Activated CD4-positive, alpha-beta T cell treated with anti-CD3 and anti-CD28 coated beads, Interleukin-2, amount 50 U/mL, for 16 hours (primary cell): ENCODE measurements at regions not wholly inside any gene's neighbourhood (a gene's known extent, or its start where the extent isn't known, plus 50 kb on each side); places are given as distances from the start of the nearest gene placed in this dataset.

ENCODE experiments used
- DNase-seq: peaks from one replicate; pipeline ENCODE4 v3.0.0-alpha.2; 2020

DNA sequence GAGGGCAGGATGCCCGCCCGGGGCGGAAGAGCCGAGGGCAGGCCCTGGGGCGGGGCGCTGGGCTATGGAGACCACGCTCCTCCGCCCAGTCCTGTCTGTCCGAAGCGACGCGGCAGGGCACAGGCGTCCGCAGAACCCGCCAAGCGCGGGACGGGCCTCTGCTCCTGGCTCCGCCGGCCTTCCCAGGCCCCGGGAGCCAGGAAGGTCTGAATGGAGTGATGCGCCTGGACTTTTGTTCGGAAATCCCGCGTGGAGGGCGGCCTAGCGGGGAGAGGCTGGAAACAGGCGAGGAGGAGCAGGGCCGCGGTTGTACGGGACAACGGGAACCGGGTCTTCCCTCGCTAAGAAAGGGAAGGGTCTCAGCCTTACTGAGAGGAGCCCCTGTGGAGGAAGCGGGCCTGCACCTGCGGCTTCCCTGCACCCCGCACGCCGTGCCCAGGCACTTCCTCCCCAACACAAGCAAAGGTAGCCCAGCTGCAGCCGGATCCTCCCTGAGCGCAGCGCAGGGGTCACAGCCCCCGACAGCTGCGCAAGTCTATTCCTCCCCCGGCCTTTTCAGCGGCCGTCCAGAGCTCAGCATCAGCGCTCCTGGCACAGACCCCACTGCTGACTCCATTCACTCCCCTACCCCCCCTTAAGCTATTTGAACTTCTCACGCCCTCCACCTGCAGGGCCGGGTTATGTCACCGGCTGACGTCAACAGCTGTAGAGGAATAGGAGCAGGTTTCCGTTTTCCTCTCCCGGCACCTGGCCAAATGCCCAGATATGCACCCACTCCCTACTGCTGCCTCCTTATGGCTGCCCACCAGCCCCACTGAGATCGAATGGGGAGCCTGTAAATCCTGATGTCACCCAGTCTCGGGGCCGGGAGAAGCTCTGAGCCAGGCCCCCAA is 143.2 kb upstream of the RET start:
- DNase-seq: no peak

DNA sequence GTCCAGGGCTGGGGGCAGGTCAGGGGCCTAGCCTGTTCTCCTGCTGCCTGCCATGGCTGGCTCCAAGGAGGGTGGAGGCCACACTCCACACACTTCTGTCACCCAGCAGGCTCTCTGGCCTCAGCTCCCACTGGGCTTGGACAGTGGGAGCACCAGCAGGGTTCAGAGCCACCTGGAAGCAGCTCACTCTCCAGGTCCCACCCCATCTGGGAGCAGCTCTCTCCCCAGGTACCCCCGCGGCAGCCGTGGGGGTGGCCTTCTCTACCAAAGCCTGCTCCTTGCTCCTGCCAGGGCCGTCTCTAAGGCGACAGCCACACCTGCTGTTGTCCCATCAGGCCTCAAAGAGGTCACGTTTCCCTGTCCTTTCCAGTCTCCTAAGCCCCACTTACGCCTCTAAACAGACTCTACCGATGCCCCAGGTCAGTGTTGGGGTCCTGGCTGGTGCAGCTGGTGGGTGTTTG is 142.5 kb upstream of the RET start:
- DNase-seq: no peak

DNA sequence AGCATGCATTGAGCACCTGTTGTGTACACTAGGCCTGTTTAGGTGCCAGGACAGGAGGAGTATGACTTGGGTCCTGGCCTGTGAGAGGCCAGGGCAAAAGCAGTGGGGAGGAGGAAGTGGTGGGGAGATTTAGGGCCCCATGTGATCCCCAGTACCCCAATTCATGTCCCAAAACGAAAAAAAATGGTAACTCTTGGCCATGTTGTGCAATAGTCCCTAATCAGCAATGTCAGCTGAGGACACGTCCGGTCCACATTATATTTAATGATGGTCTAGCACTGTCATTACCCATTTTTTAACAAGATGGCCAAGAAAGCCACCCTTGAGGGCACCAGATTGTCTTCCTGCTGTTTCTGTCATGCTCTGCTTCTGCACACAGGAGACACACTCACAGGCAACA is 142.0 kb upstream of the RET start:
- DNase-seq: no peak

DNA sequence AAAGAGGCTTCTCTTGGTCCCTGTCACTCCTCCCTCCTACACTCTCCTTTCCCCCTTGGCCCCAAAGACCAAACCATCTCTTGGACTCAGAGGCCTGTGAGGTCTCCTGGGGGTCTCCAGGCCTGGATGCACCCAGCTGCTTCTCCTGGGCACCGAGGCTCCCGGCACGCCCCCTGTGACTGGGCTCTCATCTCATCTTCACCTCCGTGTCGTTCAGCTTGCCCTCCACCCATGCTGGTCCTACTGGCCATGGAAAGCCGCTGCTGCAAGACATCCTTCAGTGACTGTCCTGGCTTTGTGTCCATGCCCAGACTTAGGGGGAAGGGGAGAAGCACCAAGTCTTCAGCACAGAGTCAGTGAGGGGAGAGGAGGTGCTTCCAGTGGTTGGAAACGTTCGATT is 141.4 kb upstream of the RET start:
- DNase-seq: no peak

DNA sequence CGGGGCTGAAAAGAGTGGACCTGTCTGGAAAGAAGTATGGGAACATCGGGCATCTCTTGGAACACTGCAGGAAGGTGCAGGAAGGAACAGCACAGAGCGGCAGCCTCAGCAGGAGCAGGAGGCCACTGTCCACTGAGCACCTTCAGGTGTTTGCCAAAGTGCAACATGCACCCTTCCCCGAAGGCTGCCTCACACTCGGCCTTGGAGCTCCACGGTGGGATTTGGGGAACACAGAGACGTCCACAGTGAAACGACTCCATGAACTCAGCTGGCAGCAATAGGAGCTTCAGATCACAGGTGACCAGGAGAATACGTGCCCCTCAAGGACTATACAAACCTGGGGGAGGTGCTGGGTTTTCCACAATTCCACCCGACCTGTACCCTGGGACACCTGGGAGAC is 140.3 kb upstream of the RET start:
- DNase-seq: no peak

DNA sequence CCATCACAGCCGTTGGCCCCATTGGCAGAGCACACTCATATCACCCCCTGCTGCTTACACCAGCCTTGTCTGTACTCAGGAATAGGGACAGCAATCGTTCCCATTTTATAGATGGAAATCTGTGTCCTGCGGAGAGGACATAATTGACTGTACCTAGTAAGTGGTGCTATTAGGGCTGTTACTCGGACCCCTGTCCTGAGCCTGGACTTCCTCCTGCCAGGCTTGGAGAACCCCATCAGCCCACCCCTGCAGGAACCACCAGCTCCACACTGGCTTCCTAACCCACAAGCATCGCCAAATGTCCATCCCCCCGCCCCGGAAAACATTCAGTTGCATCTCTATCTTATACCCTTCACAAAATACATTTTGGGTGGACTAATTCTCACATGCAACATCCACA is 139.8 kb upstream of the RET start:
- no peak for DNase-seq

DNA sequence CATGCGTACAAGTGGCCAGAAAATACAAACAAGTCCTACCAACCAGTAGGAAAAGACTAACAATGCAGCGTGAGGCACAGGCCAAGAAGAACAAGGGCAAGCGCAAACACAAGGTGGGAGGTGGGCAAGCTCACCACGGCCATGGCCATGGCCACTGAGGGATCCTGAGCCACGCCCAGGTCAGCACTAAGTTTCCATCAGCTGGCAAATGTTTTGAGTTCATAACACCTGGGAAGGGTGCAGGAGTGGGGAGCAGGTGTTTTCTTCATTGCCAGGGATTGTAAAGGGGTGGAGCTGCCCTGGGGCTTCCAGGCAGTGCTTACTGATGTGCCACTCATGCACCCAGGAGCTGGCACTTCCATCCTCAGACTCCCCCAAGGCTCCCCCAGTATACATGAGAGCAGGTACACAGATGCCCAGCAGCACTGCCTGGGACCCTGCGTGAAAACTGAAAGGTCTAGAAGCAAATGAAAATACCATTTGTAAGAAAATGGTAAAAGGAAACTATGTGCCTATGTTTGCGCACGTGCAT is 139.2 kb upstream of the RET start:
- DNase-seq: no peak

DNA sequence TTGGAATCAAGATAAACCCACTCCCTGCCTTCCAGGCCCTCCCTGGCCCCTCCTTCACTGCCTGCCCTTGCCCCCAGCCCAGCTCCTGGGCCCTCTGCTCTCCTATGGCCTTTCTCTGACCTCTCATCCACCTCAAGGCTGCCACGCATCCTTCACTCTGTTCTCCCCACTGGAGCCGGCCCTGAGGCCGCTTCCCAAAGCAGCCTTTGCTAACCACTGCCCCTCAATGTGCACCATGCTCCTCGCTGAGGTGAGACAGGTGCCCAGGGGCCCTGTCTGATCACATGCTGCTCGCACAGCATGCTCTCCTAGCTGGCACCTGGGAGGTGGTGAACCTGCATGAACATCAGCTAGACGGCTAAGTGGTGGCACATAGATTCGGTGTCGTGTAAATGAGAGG is 138.5 kb upstream of the RET start:
- no peak for DNase-seq

DNA sequence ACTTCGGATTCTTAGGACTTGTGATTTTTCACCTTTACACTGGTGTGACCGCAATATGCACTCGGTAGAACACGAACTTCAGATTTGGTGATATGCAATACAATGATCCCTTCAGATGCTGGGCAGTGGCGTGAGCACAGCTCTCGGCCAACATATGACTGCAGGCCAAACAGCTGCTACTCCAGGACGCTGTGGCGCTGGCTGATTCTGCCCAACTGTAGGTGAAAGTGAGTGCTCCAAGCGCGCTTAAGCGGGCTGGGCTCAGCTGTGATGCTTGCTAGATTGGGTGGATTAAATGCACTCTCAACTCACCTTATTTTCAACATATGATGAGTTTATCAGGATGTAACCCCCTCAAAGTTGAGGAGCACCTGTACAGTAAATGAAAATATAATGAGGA is 137.6 kb upstream of the RET start:
- DNase-seq: no peak

DNA sequence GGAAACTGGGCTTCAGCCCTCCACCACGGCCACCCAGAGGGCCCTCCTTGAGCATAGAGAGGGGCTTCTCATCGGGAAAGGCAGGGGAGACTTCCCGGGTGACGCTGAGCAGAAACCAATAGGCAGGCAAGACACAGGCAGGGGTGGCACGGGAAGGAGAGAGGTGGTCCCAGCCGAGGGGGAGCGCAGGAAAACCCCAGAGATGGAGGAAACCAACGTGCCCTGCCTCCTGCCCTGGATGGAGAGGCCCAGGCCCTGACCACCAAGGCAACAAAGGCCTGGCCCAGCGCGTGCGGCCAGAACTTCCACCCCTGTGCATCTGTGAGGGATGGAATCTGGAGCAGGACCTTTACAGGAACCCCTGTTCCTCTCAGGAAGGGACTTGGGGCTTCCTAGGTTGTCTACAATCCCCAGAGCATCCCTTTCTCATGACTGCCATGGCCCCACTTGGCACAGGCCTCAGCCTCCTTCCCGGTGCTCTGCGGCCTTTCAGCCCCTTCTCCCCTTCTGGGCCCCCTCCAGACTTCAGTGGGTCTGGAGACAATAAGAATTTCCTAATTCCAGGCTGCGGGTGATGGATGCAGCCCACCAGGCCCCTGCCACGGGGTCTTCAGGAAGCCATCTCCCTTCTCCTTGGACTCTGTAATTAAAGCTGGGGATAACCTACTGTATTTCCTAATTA is 137.0 kb upstream of the RET start:
- DNase-seq: no peak

DNA sequence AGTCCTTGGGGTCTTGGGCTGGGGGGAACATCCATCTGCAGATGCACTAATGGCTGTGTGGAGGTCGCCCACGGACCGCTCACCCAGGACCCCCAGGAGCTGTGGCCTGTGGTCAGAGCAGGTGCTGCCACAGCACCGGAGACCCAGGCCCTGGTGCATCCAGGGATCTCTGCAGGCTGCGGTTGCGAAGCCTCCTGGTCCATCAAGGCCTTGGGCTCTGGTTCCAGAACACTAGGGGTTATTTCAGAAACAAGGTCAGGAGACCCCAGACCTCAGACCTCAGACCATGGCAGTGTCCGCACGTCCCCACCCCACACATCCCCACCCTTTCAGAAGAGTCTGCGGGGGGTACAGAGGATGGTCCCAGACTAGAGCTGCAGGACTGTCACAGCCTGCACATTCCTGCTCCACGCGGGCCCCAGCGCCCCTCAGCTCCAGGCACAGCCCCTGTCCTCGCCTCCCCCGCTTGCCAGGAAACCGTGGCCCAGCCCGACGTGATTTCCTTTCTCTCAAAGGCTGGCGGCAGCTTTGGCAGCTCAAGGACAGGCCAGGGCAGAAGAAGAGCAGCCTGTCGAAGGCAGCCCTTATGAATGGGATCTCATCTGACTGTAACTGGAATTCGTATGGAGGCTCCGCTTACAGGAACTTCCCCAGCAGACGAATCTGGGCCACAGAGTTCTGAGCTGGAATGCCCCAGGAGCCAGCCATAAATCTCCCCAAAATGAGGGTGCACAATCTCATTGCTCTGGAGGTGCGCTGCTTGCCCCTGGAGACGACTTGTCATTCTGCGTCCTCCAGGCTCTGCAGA is 136.2 kb upstream of the RET start:
- DNase-seq: no peak

DNA sequence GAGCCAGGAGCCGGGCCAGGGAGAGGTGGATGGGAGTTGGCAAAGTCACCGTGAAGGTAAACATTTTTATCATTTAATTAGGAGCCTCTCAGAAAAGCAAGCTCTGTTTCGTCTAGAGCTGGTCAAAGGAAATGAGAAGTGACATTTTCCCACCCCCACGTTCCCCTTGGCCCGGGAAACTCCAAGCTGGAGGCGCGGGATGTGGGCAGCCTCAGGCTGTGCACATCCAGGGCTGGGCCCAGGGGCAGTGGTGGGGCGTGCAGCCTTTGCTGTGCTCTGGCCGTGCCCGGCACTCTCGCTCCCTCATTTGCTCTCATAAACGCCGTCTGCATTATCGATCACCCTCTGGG is 135.6 kb upstream of the RET start:
- DNase-seq: no peak

DNA sequence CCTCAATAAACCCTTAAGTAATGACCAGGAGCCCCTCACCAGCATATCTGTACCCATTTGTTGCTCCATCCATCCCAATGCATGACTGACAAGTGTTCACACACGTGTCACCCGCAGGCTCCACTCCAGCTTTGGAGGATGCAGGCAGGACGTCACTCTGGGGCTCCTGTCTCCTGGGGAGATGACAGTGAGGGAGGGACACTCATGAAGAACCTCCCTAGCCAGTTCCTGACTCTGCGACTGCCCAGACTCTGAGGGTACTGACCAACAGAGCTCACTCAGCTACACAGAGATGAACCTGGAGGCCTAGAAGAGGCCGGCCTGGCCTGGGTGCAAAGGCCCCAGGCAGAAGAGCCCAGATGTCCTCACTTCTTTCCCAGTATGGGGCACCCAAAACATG is 135.1 kb upstream of the RET start:
- DNase-seq: no peak

DNA sequence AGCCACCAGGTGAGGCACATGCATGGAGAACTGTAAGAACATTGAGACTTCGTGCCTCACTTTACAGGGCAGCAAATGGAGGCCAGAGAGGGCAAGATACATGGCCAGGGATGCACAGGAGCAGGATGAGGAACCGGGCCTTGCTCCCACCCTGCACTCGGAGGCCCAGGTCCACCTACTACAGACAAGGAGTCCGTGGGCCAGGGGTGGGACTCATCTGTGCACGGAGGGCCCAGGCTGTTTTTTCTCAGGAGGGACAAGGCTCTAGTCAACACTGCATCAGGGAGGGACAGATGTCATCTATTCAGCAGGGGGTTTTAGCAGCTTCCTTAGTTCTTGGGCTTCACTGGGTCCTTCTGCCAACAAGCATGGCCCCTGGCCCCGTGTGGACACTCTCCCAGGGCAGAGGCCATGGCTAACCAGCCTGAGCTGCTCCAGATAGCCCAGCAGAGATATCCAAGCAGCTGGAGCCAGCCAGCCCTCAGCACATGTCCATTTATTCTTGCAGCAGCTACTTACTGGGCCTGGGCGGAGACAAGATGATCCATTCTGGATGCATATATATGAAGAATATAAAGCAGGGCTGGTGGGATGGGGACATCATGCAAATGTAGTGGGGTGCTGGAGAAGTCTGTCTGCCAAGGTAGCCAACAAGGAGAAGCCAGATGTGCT is 134.5 kb upstream of the RET start:
- no peak for DNase-seq

DNA sequence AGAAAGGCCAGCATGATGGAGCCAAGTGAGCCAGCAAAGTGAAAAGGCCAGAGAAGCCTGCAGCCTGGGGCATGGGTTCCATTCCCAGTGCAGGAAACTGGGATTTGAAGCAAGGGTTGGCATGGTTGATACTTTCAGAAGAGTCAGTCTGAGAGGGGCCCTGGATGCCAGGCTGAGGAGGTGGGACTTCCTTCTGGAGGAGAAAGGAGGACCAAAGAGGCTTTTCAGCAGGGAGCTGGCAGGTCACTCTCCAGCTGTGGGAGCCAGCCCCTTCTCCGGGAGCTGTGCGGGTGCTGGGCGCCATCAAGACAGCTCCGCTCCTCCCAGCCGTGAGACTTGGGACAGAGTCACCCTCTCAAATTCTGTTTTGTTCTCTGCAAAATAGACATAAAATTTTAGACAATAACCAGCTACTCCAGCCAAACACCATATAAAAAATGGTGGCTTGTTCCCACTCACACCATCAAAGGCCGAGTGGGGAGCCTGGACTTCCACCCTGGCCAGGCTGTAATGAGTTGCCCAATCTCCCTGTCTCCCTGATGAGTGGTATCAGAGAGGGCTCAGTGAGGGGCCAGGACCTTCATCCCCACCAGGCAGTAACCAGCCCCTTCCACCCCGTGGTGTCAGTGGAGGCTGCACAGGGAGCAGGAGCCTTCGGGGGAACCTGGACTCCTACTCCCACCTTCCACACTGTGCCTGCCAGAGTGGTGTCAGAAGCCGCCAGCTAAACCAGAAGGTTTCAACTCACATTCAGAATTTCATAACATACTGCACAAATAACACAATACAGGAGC is 133.6 kb upstream of the RET start:
- DNase-seq: no peak

DNA sequence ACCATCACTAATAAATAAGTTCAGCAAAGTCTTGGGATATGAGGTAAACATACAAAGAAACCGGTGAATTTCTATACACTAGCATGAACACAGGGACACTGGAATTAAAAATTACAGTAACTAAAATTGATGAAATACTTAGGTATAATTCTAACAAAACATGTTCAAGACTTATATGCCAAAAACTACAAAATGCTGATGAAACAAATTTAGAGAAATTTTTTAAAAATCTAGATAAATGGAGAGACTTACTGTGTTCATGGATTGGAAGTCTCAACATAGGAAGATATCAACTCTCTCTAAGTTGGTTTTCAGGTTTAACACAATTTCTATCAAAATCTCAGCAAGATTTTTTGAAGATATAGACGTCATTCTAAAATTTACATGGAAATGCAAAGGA is 128.8 kb upstream of the RET start:
- DNase-seq: no peak

DNA sequence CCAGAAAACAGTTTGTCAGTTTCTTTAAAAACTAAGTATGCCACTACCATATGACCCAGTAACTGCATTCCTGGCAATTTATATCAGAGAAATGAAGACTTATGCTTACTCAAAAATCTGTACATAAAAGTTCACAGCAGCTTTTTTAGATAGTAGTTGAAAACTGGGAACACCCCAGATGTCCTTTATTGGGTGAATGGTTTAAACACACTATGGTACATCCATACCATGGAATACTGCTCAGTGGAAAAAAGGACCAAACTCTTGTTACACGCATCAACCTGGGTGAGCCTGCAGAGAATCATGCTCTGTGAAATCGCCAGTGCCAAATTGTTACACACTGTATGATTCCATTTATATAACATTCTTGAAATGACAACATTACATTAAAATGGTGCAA is 127.6 kb upstream of the RET start:
- DNase-seq: no peak

DNA sequence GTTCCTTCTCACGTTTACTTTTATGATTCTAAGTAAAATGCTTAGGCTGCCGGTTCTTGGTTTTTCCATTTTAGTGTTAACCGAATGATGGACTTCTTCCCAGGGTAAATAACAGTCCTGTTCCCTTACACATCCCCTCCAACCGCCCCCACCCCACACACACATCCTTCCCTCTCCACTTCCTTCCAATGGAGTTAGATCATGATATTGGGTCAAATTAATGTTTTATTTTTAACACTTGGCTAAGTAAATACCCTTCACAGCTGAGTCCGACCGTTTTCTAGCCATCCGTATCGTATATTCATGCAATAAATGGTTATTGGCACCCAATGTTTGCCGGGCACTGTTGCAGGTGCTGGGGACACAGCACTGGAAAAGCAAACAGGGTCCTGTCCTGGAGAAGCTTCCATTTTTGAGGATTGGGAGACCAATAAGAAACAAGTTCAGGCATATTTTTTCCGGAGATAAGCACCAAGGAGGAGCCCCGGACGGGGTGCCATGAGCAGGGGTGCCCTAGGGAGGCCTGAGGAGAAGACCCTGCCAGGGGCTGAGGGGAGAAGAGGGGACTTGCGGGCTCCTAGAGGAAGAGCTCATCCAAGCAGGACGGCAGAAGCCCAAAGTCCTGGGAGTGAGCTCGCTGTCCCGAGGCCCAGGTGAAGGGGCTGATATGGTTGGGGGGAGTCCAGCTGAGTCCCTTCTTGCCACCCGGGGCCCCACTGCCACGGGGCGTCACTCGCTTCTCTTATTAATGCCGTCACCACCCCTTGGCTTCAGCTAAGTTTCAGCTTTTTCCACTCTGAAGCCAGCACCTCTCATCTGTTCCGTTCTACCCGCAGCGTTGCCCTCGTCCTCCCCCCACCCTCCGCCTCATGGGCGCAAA is 126.0 kb upstream of the RET start:
- no peak for DNase-seq

DNA sequence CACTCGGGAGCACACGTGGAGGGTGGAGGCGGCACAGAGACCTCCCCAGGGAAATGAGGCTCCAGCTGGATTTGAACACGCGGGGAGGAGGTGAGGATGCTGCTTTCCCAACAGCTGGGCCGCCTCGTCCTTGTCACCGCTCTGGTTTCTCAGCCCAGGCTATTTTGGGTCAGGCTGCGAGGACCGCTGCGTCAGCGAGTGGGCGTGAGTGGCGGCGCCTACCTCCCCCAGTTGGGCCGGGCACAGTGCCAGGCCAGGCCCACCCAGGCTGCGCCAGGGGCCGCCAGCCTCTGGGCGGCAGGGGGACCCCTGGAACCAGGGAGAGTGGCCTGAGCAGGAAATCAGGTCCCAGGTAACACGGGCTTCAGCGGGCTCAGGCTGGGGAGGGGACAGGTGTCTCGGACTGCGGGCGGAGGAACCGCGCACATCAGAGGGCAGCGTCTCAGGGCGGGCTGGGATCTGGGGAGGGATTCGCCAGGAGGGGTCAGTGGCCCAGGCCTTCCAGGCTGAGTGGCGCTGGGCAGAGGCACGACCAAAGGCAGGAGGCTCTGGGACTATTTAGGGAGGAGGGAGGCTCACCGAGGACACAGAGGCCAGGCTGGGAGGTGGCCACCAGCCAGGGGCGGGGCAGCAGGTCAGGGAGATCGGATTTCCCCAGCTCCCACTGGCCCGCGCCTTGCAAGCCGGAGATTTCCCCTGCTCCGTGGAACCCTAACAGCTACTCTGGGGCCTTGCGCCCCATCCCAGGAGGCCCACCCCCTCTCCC is 125.2 kb upstream of the RET start:
- DNase-seq: no peak

DNA sequence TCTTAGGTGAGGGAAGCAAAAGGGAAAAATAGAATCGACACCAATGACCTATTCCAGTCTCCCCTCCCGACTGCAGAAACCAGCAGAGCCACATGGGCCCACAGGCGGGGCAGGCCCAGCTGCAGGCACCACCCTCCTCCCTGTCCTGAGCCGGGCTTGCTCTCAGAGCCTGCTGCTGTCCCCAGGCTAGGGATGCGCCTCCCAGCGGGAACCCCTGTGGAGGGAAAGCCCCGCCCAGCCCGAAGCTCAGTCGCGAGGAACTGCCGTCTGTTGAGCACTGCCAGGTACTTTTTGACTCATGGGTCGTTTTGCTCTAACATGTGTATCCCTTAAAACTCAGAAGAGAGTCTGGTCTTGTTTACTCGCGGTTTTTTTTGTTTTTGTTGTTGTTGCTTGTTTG is 124.5 kb upstream of the RET start:
- no peak for DNase-seq
